HG03025 (cell line): ENCODE measurements at regions not wholly inside any gene's neighbourhood (a gene's known extent, or its start where the extent isn't known, plus 50 kb on each side); places are given as distances from the start of the nearest gene placed in this dataset.
"Not testable (repeated sequence)": the region's sequence is repeated elsewhere in the genome, so short reads cannot be mapped to it uniquely, and the experiment has no call there.

Experiments used
- ATAC-seq: cut with Tn5 transposase; IDR thresholded peaks from one replicate; pipeline ENCODE4 v1.9.1; 2021; ENCODE audit warnings: mild to moderate bottlenecking, moderate library complexity; ENCODE audit not compliant: unreplicated experiment, low FRiP score

- ATAC-seq, result no peak
These were observed 500.8 kb upstream of the PCDH20 start for GRCh38 chr13:61916483-61916882.

GRCh38 chr13:61913183-61913582, 497.5 kb upstream of the PCDH20 start:
- ATAC-seq, result no peak

- ATAC-seq, result no peak
These were observed 493.4 kb upstream of the PCDH20 start for GRCh38 chr13:61908906-61909615.

- no peak for ATAC-seq
These were observed 489.4 kb upstream of the PCDH20 start for GRCh38 chr13:61905054-61905453.

- ATAC-seq, result no peak
These were observed 486.4 kb upstream of the PCDH20 start for GRCh38 chr13:61901946-61902541.

GRCh38 chr13:61900033-61900432, 484.4 kb upstream of the PCDH20 start:
- no peak for ATAC-seq

GRCh38 chr13:61898207-61898606, 482.6 kb upstream of the PCDH20 start:
- no peak for ATAC-seq

- ATAC-seq, result no peak
These were observed 475.8 kb upstream of the PCDH20 start for GRCh38 chr13:61891401-61891800.

- no peak for ATAC-seq
These were observed 469.2 kb upstream of the PCDH20 start for GRCh38 chr13:61884830-61885229.

- ATAC-seq, result peak; percentile 94
These were observed 465.1 kb upstream of the PCDH20 start for GRCh38 chr13:61880578-61881283.

GRCh38 chr13:61878565-61878964, 462.9 kb upstream of the PCDH20 start:
- not testable (repeated sequence) for ATAC-seq

GRCh38 chr13:61874970-61875579, 459.4 kb upstream of the PCDH20 start:
- no peak for ATAC-seq

GRCh38 chr13:61873717-61874116, 458.1 kb upstream of the PCDH20 start:
- ATAC-seq, result no peak

GRCh38 chr13:61857198-61857597, 441.5 kb upstream of the PCDH20 start:
- ATAC-seq, result no peak

- no peak for ATAC-seq
These were observed 436.5 kb upstream of the PCDH20 start for GRCh38 chr13:61852116-61852619.

GRCh38 chr13:61850794-61851193, 435.1 kb upstream of the PCDH20 start:
- no peak for ATAC-seq

- no peak for ATAC-seq
These were observed 422.9 kb upstream of the PCDH20 start for GRCh38 chr13:61838568-61838967.

- no peak for ATAC-seq
These were observed 417.6 kb upstream of the PCDH20 start for GRCh38 chr13:61833228-61833627.

GRCh38 chr13:61831026-61831425, 415.4 kb upstream of the PCDH20 start:
- ATAC-seq, result no peak

GRCh38 chr13:61830475-61830874, 414.8 kb upstream of the PCDH20 start:
- ATAC-seq, result no peak

- no peak for ATAC-seq
These were observed 408.5 kb upstream of the PCDH20 start for GRCh38 chr13:61824168-61824567.
